ENCODE measurements at regions not wholly inside any gene's neighbourhood (a gene's known extent, or its start where the extent isn't known, plus 50 kb on each side); places are given as distances from the start of the nearest gene placed in this dataset.

DNA sequence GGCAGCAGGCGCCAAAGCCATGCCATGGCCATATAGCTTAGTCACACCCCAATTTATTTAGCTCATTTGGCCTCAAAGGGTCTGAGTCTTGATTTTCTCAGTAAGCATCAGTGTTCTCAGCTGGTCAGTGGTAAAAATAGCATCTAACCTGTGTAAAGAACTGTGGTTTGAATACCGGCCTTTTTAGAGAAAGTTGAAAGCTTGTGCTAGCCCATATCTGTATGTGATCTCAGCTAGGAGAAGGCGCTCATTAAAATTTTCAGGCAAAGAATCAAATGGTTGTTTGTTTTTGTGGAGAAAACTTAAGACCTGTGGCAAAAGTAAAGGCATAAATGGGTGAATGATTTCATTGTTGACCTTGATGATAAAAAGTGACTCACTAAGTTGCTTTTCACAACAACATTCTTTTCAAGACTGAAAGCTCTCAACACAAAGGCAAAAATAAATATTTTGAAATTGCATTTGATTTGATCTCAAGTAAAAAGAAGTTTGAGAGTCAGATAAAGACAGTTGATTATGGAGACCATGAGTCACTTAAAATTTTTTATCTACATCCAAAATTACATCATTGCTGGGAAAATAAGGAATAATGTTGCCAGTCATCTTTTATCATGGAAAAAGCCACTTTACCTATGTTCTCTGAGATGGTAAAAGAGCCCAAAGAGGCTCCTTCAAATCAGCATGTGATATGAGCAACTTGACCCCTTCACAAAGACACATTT lies 128.5 kb upstream of the RGS6 start:
- TF ChIP-seq, protein P1, sequence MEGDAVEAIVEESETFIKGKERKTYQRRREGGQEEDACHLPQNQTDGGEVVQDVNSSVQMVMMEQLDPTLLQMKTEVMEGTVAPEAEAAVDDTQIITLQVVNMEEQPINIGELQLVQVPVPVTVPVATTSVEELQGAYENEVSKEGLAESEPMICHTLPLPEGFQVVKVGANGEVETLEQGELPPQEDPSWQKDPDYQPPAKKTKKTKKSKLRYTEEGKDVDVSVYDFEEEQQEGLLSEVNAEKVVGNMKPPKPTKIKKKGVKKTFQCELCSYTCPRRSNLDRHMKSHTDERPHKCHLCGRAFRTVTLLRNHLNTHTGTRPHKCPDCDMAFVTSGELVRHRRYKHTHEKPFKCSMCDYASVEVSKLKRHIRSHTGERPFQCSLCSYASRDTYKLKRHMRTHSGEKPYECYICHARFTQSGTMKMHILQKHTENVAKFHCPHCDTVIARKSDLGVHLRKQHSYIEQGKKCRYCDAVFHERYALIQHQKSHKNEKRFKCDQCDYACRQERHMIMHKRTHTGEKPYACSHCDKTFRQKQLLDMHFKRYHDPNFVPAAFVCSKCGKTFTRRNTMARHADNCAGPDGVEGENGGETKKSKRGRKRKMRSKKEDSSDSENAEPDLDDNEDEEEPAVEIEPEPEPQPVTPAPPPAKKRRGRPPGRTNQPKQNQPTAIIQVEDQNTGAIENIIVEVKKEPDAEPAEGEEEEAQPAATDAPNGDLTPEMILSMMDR (conservative IDR thresholded peaks at IDR 0.05; ENCODE audit: low read depth in 2 of 2), result no peak
- no peak for TF ChIP-seq POLR2AphosphoS5 (IDR thresholded peaks at IDR 0.05; ENCODE audit: low read depth)
- no peak for TF ChIP-seq EZH2phosphoT487 (IDR thresholded peaks at IDR 0.05; ENCODE audit: unreplicated experiment)
- TF ChIP-seq, protein P2, sequence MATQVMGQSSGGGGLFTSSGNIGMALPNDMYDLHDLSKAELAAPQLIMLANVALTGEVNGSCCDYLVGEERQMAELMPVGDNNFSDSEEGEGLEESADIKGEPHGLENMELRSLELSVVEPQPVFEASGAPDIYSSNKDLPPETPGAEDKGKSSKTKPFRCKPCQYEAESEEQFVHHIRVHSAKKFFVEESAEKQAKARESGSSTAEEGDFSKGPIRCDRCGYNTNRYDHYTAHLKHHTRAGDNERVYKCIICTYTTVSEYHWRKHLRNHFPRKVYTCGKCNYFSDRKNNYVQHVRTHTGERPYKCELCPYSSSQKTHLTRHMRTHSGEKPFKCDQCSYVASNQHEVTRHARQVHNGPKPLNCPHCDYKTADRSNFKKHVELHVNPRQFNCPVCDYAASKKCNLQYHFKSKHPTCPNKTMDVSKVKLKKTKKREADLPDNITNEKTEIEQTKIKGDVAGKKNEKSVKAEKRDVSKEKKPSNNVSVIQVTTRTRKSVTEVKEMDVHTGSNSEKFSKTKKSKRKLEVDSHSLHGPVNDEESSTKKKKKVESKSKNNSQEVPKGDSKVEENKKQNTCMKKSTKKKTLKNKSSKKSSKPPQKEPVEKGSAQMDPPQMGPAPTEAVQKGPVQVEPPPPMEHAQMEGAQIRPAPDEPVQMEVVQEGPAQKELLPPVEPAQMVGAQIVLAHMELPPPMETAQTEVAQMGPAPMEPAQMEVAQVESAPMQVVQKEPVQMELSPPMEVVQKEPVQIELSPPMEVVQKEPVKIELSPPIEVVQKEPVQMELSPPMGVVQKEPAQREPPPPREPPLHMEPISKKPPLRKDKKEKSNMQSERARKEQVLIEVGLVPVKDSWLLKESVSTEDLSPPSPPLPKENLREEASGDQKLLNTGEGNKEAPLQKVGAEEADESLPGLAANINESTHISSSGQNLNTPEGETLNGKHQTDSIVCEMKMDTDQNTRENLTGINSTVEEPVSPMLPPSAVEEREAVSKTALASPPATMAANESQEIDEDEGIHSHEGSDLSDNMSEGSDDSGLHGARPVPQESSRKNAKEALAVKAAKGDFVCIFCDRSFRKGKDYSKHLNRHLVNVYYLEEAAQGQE (IDR thresholded peaks at IDR 0.05; ENCODE audit: unreplicated experiment), result no peak
- no peak for TF ChIP-seq EZH2 (IDR thresholded peaks at IDR 0.05; ENCODE audit: low read depth, unreplicated experiment)
- no peak for TF ChIP-seq ZNF114 (CRISPR knock-in tag; IDR thresholded peaks at IDR 0.05)
- no peak for TF ChIP-seq CREB1 (CRISPR knock-in tag; IDR thresholded peaks at IDR 0.05; ENCODE audit: low read depth)

Data from GM23338 (cell line).